ENCODE measurements at regions not wholly inside any gene's neighbourhood (a gene's known extent, or its start where the extent isn't known, plus 50 kb on each side); places are given as distances from the start of the nearest gene placed in this dataset.

DNA sequence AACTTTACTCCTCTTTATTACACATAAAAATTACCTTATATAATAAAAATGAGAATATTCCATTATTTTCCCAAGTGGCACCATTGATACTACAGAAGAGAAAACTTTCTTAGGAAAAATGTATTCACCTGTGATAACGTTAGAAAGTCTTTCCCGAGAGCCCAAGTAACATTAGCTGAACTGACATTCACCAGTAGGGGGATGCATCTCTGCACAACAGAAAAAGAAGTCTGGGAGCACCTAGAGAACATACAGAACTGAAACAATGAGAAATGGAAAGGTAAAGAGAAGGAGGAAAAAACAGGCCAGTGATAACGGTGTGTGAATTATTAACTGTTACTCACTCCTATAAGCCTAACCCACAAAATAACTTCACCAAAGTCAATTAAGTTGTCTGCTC lies 423.3 kb downstream of the CENPC start:
- DNase-seq (ENCODE audit: low read depth, low spot score), result peak; percentile 20

DNA sequence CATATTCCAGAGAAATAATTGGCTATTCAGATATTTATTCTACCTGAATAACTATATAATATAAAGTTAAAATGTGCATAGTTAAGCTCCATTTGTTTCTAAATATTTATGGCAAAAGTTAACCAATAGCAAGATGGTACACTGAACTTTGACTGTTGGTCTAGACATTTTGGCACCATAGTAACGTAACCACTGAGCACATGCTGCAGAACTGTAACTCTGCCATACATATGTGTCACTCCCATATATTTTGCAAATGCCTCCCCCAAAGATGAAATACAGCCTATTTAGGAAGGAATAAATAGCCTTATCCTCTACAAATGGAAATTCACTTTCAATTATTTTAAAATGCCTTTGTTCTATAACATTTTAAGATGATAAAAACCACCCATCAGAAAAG lies 424.9 kb downstream of the CENPC start:
- no peak for DNase-seq (ENCODE audit: low read depth, low spot score)

DNA sequence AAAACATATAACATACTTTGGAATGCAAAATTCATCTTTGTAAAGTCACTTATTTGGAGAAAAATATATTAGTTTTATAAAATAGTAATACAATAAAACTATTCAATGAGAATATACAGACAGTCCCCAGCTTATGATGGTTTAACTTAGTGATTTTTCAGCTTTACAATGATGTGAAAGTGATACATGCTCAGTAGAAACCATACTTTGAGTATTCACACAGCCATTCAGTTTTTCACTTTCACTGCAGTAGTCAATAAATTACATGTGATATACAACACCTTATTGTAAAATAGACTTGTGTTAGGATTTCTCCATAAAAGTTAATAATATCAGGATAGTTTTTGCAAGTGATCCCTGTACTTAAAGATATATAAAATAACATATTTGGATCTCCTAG lies 436.0 kb downstream of the CENPC start:
- no peak for DNase-seq (ENCODE audit: low read depth, low spot score)

DNA sequence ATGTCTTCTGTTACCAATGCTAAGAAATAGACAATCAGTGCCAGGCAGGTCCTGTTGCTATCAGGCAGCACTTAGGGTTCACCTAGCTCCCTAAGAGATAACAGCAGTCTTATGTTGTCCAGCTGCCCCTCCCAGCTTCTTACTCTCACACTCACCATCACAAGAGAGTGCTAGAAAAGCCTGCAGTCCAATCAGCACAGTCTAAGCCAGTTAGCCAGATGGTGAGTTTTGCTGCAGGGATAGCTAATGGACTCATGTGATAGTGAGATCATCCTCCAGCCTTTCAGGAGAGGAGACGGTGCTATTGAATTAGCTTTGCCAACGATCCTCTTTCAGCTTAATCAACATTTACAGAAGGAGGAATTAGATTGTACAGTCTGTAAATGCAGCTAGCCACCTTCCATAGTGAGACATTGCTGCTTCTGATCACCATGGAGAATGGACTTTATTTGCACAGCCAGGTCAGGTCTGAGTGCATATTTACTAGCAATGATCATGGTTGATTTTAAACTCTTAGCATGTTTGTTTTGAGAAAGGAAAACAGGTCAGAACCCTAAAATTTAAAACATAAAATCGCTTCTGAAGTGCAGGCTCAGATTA lies 438.3 kb downstream of the CENPC start:
- DNase-seq (ENCODE audit: low read depth, low spot score), result no peak

DNA sequence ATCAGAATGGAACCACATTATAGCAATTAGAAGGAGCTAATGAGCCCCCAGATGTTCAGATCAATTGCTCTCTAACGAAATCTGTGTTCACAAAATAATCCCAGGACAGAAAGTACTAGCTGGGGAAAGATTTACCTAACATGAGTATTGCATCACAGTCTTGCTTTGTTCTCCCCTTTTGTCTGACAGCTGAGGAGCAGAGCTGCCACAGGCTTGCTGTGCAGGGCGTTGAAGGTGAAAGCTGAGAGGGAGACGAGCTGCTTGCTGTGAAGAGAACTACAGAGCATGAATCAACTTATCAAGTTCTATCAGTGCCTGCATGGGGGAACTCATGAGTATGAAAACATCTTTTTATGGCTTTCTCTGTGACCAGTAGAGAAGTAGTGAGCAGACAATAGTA lies 441.2 kb downstream of the CENPC start:
- DNase-seq (ENCODE audit: low read depth, low spot score), result no peak

DNA sequence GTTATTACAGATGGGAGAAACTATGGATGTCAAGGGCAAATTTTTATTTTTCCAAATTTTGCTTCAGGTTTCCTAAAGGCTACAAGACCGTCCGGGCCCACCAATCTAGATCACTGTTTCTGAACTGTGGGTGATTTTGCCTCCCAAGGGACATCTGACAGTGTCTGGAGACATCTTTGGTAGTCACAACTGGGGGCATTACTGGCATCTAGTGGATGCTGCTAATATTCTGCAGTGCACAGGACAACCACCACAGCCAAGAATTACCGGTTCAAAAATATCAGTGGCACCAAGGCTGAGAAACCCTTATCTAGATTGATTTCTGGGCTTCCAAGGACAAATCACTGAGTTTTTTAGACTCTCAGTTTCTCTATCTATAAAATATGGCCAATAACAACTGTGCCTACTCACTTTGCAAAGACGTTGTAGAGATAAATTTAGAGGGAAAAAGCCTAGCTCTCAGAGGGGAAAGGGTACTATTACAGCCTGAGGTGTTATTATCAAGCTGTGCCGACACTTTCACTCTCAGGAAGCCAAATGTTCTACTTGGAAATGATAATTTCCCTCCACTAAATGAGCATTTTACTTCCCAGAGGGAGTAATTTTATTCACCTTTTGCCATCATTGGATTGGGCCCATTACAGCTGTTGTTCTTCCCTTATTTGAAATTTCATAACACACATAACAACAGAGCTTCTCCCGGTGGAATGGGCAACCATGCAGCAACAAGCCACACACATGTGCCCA lies 442.1 kb downstream of the CENPC start:
- DNase-seq (ENCODE audit: low read depth, low spot score), result no peak

DNA sequence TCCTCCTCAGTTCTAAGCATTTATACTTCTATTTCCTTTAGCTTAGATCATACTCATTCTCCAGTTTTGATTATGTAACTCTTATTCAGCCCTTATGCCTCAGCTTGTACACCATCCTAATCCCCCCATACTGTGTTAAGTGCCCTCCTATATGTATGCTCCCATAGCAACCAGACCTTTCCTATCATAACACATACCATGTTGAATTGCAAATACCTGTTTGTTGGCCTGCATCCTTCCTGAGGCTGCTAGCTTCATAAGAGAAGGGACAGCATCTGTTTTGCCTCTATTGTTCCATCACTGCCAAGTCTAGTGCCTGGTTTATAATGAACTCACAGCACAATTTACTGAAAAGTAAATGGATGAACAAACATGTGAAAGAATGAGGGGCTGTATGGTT lies 443.7 kb downstream of the CENPC start:
- DNase-seq (ENCODE audit: low read depth, low spot score), result no peak

DNA sequence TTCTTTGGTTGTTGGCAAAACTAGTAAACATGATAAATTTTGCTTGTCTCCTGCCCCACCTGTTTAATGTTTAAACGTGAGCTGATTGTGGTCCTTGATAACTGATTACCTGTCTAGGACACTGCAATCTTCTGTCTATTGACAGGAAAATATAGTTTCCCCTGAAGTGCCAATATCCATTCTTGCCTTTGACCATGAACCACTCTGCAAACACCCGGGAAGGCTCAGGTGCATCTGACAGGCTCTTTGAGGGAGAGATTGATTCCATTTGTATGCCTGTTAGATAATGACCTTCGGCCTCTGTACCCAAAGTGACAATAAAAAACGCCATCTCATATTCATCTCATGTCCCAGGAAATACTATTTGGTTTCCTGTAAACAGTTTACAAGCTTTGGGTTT lies 453.0 kb downstream of the CENPC start:
- no peak for DNase-seq (ENCODE audit: low read depth, low spot score)

DNA sequence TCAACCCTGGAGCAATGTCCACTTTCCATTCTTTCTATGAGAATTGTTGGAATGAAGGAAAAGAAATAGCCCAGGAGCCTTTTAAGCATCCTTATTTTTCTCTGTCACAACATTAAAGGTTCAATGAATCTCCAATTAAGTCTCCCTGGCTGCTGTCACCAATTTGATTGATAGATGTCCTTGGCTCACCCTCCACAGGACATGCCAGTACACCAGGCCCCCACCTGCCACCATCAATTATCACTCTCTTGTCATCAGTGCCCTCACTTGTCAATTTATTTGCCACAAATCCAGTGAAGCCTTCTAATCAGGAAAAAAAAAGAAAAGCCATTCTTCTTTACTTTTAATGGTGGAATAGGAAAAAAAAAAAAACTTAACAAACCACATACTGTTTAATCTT lies 453.6 kb downstream of the CENPC start:
- DNase-seq (ENCODE audit: low read depth, low spot score), result peak; percentile 8

DNA sequence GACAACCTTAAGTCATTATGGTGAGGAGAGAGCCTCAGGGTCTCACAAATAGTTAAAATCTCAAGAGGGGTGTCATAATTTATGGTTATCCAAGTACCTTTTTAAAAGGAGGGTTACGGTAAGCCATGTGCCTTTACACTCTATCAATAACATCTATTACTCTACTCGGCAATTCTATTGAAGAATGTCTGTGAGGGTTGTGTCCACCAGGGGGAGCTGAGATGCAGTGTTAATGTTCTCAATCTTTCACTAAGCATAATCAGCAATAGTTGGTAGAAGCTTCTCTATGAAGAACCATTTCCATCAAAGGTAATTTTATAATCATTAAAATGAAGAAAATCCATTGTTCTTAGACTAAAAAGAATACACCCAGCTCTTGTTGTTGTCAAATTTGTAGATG lies 457.4 kb downstream of the CENPC start:
- DNase-seq (ENCODE audit: low read depth, low spot score), result no peak

DNA sequence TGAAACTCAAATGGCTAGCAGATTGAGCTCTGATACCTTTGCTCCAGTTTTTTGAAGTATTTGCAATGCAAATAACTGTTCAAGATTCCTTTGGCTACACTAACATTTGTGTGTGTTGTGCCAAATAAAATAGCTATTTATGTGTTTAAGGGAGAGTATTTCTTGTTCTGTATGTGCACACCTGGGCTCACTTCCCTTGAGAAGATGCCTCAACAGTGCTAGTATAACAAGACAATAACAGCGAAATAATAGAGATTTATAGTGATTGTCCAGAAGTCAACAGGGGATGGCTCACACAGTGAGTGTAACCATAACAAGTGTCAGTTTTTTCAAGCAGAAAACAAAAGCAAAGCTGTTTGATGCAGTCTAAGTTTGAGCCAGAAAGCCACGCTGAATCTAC lies 460.5 kb downstream of the CENPC start:
- DNase-seq (ENCODE audit: low read depth, low spot score), result no peak

DNA sequence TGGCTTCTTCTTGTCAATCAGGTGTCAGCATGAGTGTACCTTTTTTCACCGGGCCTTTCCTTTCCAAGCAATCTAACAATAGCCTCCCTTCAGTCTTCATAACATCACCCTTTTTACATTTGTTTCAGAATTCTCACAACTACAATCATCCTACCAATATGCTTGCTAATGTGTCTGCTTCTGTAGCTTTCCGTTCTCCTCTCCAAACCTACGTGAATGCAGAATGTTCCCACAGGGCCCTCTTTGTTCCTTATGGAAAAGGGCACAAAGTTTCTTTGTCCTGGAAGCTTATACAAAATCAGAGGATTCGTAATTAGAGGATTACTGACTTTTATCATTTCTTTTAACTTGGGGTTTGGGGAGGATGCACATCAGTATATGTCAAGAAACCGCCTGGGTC lies 461.8 kb downstream of the CENPC start:
- no peak for DNase-seq (ENCODE audit: low read depth, low spot score)

DNA sequence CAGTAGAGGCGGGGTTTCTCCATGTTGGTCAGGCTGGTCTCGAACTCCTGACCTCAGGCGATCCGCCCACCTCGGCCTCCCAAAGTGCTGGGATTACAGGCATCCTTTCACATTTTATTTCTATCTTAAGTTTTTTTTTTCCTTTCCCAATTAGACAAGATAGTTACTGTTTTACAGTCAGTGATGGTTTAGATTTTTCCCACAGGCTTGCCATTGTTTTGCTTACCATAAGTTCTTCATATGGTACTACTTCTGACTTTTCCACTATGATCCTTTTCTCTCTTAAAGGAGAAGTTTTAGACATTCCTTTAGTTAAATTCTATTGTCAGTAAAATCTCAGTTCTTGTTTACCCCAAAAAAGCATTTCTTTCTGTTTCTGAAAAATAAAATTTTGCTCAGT lies 462.6 kb downstream of the CENPC start:
- DNase-seq (ENCODE audit: low read depth, low spot score), result no peak

DNA sequence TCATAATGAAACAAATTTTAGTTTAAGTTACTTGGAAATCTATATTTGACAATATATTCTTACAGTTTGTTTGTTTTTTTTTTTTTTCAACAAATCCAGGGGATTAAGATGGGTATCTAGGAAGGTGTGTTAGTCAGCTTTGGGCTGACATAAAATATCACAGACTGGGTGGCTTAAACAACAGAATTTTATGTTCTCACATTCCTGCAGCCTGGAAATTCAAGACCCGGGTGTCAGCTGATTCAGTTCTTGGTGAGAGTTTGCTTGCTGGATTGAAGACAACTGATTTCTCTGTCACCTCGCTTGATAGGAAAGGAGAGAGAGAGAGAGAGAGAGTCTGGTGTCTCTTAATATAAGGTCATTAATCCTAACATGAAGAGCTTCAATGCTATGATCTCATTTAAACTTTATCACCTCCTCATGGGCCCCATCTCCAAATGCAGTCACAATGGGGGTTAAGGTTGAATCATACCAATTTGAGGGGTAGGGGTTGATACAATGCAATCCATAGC lies 465.2 kb downstream of the CENPC start:
- no peak for DNase-seq (ENCODE audit: low read depth, low spot score)

DNA sequence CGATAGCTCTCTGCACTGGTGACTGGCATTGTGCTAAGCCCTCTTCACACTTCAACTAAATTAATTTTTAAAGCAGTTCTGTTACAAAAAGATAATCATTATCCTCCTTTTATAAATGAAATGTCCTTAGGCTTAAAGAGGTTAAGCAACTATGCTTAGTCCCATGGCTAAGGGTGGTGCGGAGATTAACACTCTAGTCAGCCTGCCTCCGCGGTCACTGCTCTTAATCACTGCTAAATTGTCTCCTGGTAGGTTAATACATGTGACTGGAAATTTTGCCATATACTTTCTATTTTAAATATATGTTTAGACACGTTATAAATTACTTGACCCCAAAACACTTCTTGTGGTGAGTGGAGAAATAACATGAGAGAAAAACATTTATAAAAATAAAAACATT lies 473.7 kb downstream of the CENPC start:
- no peak for DNase-seq (ENCODE audit: low read depth, low spot score)

DNA sequence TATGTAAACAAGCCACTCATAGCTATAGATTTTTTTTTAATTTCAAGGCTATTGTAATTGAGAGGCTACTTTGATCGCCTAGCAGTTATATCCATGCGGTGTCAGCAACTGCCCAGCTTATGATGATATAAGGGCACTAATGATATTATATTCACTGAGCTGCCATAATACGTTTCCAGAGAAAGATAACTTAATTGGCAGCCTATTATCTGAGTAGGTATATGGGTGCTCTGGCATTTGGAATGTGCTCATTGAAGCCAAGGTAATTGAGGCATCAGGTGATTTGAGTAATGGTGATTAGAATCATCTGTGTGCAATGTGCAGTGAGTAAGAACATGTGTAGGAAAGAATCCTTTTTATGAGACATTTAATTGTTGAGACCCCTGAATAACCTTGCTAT lies 490.0 kb downstream of the CENPC start:
- no peak for DNase-seq (ENCODE audit: low read depth, low spot score)

DNA sequence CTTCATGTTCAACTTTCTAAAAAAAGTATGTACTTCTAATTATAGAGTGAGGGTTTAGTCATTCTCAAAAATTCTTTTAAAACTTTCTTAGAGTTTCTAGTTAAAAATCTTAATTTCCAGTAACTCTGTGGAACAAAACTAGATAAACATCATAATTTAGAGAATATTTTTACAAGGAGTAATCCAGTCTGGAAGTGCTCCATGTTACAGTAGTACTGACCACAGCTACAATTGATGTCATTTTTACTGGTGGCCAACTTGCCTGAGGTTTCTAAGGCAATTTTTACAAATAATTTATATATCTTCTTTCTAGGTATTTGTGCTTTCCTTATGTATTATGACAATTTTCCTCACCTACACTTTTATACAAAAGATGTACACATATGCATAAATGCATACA lies 490.4 kb downstream of the CENPC start:
- no peak for DNase-seq (ENCODE audit: low read depth, low spot score)

DNA sequence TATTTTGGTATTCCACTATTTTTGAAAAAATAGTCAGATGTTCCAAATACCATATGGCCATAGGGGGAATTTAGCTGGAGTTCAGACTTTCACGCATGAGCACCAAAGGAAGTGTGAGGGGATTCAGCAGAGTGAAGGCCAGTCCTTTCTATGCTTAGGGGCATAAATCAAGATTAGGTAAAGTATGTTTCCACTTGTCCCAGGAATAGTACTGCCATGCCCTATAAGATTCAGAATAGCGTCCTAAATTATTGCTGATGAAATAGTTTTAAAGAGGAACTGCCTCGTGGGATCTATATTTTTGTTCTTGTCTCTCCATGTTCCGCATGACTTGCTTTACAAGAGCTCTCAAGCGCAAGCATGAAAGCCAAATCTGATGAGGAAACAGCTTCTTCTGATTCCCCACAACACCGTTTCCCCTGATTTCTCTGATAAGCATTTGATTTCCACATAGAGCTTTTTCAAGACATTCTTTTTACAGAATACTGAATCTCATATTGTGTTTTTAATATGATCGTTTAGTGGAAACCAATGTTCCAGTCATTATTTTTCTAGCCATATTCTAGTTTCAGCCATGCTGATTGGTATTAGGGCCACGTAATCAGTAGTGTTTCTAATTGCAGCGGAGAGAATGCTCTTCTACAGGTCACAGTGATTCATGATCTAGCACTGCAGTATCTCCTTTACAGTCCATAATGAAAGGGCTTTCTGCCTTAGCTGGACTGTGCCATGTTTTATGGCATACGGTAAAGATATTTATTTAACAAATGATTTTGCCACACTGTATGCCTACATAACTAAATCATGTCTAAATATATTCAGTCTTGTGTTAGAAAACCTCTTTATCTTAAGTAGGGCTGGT lies 492.3 kb downstream of the CENPC start:
- no peak for DNase-seq (ENCODE audit: low read depth, low spot score)

DNA sequence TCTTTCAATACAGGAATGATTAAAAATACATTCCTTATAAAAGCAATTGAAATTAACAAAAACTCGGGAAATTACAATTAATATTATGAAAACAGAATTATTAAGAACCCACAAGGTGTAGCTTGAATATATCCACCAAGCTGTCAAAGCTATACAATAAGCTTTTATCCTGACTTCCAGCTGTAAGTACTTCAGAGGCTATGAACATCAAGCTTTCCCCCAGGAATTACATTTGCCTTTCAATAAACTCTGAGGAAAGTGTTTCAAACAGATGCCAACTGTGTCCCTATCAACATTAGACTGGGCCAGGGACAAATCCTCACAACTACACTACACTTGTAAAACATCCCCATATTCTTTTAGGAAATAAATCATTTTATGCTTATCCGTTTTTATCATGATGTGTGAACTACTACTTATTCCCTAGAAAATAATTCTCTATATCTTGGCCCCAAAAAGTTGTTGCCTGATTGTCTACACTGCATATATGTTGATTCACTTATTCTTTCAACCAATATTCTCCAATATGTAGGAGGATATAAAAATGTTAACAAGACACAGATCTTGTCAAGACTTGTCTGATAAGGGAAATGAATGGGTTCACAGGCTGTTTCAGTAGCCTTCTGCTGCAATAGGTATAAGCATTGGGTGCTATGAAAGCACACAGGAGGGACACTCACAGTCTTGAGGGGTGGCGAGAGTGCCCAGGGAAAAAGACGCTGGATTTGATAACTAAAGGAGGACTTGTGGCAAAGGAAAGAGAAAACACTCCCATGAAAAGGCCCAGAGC lies 494.1 kb downstream of the CENPC start:
- no peak for DNase-seq (ENCODE audit: low read depth, low spot score)

DNA sequence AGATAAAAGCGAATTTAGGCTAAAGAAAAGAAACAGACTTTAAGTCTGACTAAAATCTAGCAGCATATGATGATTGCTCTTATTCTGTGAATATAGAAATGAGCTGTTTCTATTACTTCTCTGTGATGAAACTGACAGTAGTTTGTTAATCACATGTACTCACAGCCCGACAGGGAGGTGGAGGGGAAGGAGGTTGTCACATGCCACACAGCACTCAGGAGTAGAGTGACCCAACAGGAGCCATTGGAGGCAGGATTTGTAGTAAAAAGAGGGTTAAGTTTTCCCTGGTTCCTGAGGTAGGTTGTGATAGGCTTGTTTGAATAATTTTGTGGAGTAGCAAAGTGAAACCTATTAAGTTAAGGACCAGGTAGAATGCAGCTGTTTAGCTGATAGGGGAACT lies 495.9 kb downstream of the CENPC start:
- DNase-seq (ENCODE audit: low read depth, low spot score), result no peak

DNA sequence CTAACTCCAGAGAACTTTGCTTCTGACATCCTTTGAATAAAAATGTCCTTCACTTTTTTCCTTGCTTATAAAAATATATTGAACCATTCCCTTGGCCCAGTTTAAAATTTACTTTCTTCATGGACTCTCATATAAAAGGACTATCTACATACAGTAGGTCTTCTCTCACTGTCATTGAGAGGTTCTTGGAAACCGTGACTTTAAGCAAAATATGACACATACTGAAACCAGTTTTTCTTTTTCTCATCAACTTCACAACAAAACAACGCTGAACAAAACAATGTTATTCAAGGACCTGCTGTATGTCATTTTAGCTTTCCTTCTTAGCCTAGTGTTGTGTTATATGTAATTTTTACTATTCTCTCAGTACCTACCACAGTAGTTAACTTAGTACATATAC lies 496.8 kb downstream of the CENPC start:
- DNase-seq (ENCODE audit: low read depth, low spot score), result no peak

DNA sequence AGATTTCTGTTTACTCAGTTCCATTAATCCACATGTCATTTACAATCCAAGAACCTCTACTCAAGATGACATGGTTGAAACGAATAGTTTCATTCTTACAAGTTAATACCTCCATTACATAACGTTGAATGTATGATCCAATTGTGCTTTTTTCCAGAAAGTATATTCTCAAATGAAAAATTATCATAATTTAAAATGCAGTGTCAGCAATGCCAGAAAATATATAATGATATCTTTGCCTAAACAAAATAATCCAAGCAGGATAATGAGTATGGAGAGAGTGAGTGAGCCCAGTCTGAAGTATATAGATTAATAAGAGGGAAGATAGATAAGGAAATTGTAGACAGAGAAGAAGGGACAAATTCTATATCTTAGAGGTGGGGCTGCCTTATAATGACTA lies 505.0 kb downstream of the CENPC start:
- DNase-seq (ENCODE audit: low read depth, low spot score), result no peak
